Fibroblast of lung (primary cell): ENCODE measurements at regions not wholly inside any gene's neighbourhood (a gene's known extent, or its start where the extent isn't known, plus 50 kb on each side); places are given as distances from the start of the nearest gene placed in this dataset.

Source experiments
- DNase-seq, 2 donors: peaks; one replicate each; pipeline versions ENCODE4 v3.0.0 to v3.0.0-alpha.2; 2010; ENCODE audit warnings: low read depth in 2 of 2
- H2AFZ ChIP-seq: 2 replicates; pipeline ENCODE4 v1.5.1; 2012; ENCODE audit warnings: low read length, control low read depth, inconsistent platforms
- H3K27ac ChIP-seq: 2 replicates; pipeline ENCODE4 v1.5.1; 2011; ENCODE audit warnings: low read length, control low read depth; ENCODE audit not compliant: insufficient read depth
- H3K27me3 ChIP-seq: 2 replicates; pipeline ENCODE4 v1.5.1; 2011; ENCODE audit warnings: mild to moderate bottlenecking, low read length; ENCODE audit not compliant: control insufficient read depth, insufficient read depth
- H3K36me3 ChIP-seq: 2 replicates; pipeline ENCODE4 v1.5.1; 2011; ENCODE audit warnings: low read length; ENCODE audit not compliant: control insufficient read depth, insufficient read depth
- H3K4me1 ChIP-seq: 2 replicates; pipeline ENCODE4 v1.5.1; 2011; ENCODE audit warnings: low read length; ENCODE audit not compliant: control insufficient read depth, insufficient read depth; ENCODE audit errors: extremely low read depth
- H3K4me2 ChIP-seq: 2 replicates; pipeline ENCODE4 v1.5.1; 2011; ENCODE audit warnings: low read length, control low read depth; ENCODE audit not compliant: insufficient read depth; ENCODE audit errors: extremely low read depth
- H3K4me3 ChIP-seq, 4 experiments: fragments of 200-600 bp in 1 of 4; sonication (generic) in 1 of 4; replicated peaks in 1 of 4; 2 replicates each; pipeline ENCODE4 v1.5.1; 2011 to 2016; ENCODE audit warnings: low read length in 4 of 4, low read depth in 3 of 4, mild to moderate bottlenecking in 3 of 4, control low read depth in 2 of 4, inconsistent platforms in 1 of 4, mixed read lengths in 1 of 4; ENCODE audit not compliant: insufficient read depth in 1 of 4; ENCODE audit errors: control extremely low read depth in 1 of 4
- H3K79me2 ChIP-seq: 2 replicates; pipeline ENCODE4 v1.5.1; 2012; ENCODE audit warnings: mild to moderate bottlenecking, low read length, inconsistent platforms; ENCODE audit not compliant: control insufficient read depth, insufficient read depth
- H3K9ac ChIP-seq: 2 replicates; pipeline ENCODE4 v1.5.1; 2011; ENCODE audit warnings: mild to moderate bottlenecking, low read length, control low read depth; ENCODE audit not compliant: insufficient read depth
- H3K9me3 ChIP-seq: 2 replicates; pipeline ENCODE4 v1.5.1; 2012; ENCODE audit warnings: low read depth, low read length; ENCODE audit not compliant: control insufficient read depth, insufficient read depth
- H4K20me1 ChIP-seq: 2 replicates; pipeline ENCODE4 v1.5.1; 2011; ENCODE audit warnings: low read length; ENCODE audit not compliant: control insufficient read depth, insufficient read depth; ENCODE audit errors: extremely low read depth
- EZH2 ChIP-seq: IDR thresholded peaks from 2 replicates; pipeline ENCODE4 v1.5.1; 2012; ENCODE audit warnings: low read length, control low read depth, mild to moderate bottlenecking; ENCODE audit errors: missing control alignments
- TF ChIP-seq, protein P1 (sequence below), 2 donors: IDR thresholded peaks in 1 of 2; conservative IDR thresholded peaks in 1 of 2; 1 replicate in 1 of 2; 2 replicates in 1 of 2; pipeline ENCODE4 v1.5.1; 2011 to 2012; ENCODE audit warnings: low read length in 2 of 2, control low read depth in 1 of 2, inconsistent platforms in 1 of 2, low read depth in 1 of 2, mild to moderate bottlenecking in 1 of 2

DNA sequence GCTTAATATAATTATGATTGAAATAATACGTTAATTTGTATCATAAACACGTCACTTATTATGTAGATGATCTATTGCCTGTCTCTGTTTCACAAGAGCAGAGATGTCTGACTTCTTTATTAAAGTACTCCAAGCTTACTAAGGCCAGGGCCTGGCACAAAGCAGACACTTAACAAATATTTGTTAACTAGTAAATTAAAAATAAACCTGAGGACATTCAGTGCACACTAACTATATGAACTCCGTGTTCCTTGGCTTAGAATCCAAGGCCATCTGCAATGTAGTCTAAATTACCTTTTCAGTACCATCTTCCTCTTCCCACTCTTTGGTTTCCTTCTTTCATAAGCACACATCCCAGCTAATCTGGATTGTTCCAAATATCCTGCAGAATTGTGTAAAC lies 210.8 kb upstream of the SOX9 start:
- H3K79me2 ChIP-seq, result no peaks in the 10 kb centered on the region
- H3K4me3 ChIP-seq, result no peak overlapping the region
- H3K36me3 ChIP-seq, result no peaks in the 10 kb centered on the region
- TF ChIP-seq EZH2, result no peak
- TF ChIP-seq, protein P1, sequence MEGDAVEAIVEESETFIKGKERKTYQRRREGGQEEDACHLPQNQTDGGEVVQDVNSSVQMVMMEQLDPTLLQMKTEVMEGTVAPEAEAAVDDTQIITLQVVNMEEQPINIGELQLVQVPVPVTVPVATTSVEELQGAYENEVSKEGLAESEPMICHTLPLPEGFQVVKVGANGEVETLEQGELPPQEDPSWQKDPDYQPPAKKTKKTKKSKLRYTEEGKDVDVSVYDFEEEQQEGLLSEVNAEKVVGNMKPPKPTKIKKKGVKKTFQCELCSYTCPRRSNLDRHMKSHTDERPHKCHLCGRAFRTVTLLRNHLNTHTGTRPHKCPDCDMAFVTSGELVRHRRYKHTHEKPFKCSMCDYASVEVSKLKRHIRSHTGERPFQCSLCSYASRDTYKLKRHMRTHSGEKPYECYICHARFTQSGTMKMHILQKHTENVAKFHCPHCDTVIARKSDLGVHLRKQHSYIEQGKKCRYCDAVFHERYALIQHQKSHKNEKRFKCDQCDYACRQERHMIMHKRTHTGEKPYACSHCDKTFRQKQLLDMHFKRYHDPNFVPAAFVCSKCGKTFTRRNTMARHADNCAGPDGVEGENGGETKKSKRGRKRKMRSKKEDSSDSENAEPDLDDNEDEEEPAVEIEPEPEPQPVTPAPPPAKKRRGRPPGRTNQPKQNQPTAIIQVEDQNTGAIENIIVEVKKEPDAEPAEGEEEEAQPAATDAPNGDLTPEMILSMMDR (conservative IDR thresholded peaks at IDR 0.05 in 1 of 2, IDR thresholded peaks at IDR 0.05 in 1 of 2; ENCODE audit: low read depth in 1 of 2, low read length in 2 of 2), result no peak
- no peak overlapping the region for H3K4me2 ChIP-seq
- H3K9me3 ChIP-seq, result no peaks in the 10 kb centered on the region
- no peak overlapping the region for H2AFZ ChIP-seq
- no peaks in the 10 kb centered on the region for H3K4me1 ChIP-seq
- H3K9ac ChIP-seq, result no peak overlapping the region
- no peaks in the 10 kb centered on the region for H4K20me1 ChIP-seq
- H3K27ac ChIP-seq, result no peak overlapping the region
- no peaks in the 10 kb centered on the region for H3K27me3 ChIP-seq
- no peak for DNase-seq

- no peaks in the 10 kb centered on the region for H3K4me1 ChIP-seq
- no peak overlapping the region for H3K4me3 ChIP-seq
- DNase-seq, result no peak
- H3K9me3 ChIP-seq, result no peaks in the 10 kb centered on the region
- H4K20me1 ChIP-seq, result no peaks in the 10 kb centered on the region
- no peak overlapping the region for H2AFZ ChIP-seq
- H3K27me3 ChIP-seq, result no peaks in the 10 kb centered on the region
- no peak overlapping the region for H3K9ac ChIP-seq
- no peaks in the 10 kb centered on the region for H3K79me2 ChIP-seq
- no peaks in the 10 kb centered on the region for H3K36me3 ChIP-seq
- TF ChIP-seq, protein P1 (conservative IDR thresholded peaks at IDR 0.05 in 1 of 2, IDR thresholded peaks at IDR 0.05 in 1 of 2; ENCODE audit: low read depth in 1 of 2, low read length in 2 of 2), result no peak
- TF ChIP-seq EZH2, result no peak
- no peak overlapping the region for H3K4me2 ChIP-seq
- no peak overlapping the region for H3K27ac ChIP-seq
Observed at GRCh38 chr17:71914042-71914441, 206.8 kb upstream of the SOX9 start.

DNA sequence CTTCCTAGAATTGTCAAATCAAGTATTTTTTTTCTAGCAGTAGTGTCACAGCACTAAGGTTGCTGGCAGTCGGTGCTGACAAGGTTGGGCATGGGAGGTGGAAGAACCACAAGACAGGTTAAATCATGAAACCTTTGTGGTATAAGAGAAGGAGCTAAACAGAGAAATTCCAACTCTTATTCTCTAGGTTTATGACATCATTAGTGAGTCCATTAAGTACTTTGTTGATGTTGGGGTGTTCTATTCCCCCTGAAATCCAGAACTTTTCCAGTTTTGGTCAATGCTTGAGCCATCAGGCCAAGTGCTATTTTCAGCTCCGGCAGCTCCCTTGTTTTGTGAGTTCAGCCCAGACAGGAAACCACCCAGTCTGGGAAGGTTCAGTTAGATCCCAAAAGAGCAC lies 206.0 kb upstream of the SOX9 start:
- no peak for DNase-seq
- H3K4me3 ChIP-seq, result no peak overlapping the region
- TF ChIP-seq, protein P1 (conservative IDR thresholded peaks at IDR 0.05 in 1 of 2, IDR thresholded peaks at IDR 0.05 in 1 of 2; ENCODE audit: low read depth in 1 of 2, low read length in 2 of 2), result no peak
- no peak for TF ChIP-seq EZH2

More for the DNA sequence above, 206.0 kb upstream of the SOX9 start:
- Histone ChIP-seq H4K20me1 (no peaks in the 10 kb centered on the region), H3K36me3 (no peaks in the 10 kb centered on the region), H3K4me2 (no peak overlapping the region), H3K9me3 (no peaks in the 10 kb centered on the region), H3K4me1 (no peaks in the 10 kb centered on the region), H3K27ac (no peak overlapping the region), H3K9ac (no peak overlapping the region), H2AFZ (no peak overlapping the region), H3K79me2 (no peaks in the 10 kb centered on the region), H3K27me3 (no peaks in the 10 kb centered on the region)
